ENCODE measurements at regions not wholly inside any gene's neighbourhood (a gene's known extent, or its start where the extent isn't known, plus 50 kb on each side); places are given as distances from the start of the nearest gene placed in this dataset.

DNA sequence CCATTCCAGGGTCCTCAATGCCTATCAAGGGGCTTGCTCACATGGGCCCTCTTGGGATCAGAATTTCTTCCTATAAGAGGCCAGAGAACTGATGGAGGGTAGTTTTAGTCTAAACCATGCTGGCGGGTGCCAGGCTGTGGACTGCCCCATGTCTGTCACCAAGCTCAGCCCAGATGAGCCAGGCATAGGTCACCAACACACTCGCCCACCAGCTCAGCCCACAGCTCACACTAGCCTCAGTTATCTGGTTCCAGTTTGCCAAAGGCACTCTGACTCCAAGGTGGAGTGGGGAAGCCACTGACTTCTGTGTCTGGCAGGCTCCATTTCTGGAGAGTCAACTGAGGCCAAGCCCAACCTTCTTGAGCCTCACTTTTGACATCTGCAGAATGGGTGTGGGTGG lies 50.7 kb upstream of the INSYN1 start:
- DNase-seq (ENCODE audit: low read depth, low spot score): no peak
- H3K27ac ChIP-seq: no peak overlapping the region

DNA sequence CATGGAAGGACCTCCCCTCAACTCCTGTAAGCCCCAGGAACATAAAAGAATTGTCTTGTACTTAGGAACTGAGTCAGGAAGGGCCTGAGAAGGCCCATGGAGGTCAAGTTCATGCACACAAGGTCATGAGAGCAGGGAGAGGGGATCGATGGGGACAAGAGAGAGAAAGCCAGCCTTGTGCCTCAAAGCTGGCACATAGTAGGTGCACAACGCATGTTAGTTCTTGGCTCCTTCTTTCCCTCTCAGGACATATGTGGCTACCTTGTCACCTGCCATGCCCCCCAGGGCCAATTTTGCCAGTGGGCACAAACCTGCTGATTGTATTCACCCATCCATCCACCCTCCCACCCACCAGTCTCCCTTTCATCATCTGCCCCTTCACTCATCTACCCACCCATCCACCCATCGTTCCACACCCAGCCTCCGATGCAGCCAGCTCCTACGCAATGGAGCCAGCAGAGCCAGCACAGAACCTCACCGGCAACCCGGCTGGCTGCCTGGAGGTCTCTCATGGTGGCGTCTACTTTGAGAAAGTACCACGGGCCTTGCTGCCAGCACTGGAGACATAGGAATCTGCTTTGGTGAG lies 52.4 kb upstream of the INSYN1 start:
- H3K27ac ChIP-seq: no peak overlapping the region
- DNase-seq (ENCODE audit: low read depth, low spot score): no peak

- no peak overlapping the region for H3K27ac ChIP-seq
- no peak for DNase-seq (ENCODE audit: low read depth, low spot score)
These were observed 53.7 kb upstream of the INSYN1 start for GRCh38 chr15:73806698-73807483.

DNA sequence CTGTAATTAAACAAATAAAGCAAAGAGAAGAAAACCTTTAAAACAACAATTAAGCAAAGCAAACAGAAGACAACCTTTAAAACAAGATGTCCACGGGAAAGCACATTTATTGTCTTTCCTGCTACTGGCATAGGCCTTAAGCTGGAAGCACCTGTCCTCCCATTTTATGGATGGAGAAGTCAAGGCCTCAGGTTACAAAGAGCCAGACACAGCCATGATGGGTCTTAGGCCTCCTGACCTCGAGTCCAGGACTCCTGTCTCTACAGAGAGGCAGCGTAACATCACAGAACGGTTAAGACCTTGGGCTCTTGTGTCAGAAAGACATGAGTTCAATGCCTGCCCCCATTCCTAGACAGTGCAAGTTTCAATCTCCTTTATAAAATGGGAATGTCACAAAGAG lies 54.7 kb upstream of the INSYN1 start:
- no peak for DNase-seq (ENCODE audit: low read depth, low spot score)
- H3K27ac ChIP-seq: no peak overlapping the region

GRCh38 chr15:73809728-73810501 lies 56.8 kb upstream of the INSYN1 start:
- peak overlapping the region; percentile 41 for H3K27ac ChIP-seq
- no peak for DNase-seq (ENCODE audit: low read depth, low spot score)

GRCh38 chr15:73812806-73813465 lies 59.8 kb upstream of the INSYN1 start:
- DNase-seq (ENCODE audit: low read depth, low spot score): no peak
- H3K27ac ChIP-seq: no peak overlapping the region

DNA sequence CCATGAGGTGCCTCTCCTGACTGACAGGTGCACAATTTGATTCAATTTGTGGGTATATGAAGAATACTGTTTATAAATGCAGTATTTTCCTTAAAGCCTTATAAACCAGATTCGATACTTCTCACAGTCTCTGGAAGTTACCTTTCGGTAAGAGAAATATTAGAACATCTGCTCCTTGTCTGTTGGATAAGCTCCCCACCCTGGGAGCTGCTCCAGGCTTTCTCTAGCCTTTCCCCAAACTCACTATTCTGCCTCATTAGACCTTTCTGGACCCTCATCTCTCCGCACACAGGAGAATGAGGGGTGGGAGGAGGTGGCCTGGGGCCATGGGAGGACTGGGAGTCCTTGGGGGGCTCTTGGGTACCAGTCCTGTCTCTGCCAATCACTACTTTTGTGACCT lies 59.8 kb upstream of the TBC1D21 start:
- H3K27ac ChIP-seq: no peak overlapping the region
- no peak for DNase-seq (ENCODE audit: low read depth, low spot score)

GRCh38 chr15:73818308-73818985 lies 54.9 kb upstream of the TBC1D21 start:
- H3K27ac ChIP-seq: no peak overlapping the region
- no peak for DNase-seq (ENCODE audit: low read depth, low spot score)

DNA sequence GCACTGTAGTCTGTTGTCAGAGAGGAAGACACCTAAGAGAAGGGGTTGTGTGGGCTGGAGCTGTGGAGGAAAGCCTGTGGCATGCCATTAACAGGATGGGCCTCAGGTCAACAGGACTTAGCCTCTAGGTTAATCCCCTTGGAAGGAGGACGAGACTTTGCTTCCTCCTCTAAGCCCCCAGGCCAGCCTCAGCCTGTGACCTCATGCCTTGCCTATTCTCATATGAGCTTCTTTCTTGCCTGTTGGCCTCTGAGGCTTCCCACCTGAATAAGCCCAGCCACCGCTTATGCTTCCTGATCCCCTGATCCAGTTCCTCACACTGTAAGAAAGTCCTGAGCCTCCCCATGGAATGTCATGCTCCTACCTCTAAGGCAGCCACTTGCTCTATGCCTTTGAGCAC lies 52.2 kb upstream of the TBC1D21 start:
- H3K27ac ChIP-seq: no peak overlapping the region

DNA sequence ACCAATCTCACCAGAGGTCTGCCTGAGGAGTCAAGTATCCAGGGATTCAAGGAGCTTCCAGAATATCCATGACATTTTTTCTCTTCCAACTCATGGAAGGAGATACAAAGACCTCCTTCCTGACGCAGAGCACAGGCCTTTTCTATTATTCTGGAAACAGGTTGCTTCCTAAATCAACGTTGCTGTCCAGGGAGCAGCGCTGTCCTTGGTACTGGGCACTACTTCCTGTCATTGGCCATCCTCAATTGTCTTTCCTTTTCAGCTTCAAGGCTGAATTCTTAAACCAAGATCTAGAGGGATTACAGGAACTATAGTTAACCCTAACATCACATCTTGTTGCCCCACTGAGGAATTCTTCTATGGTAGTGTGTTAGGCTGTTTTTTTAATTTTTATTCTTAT lies 50.4 kb upstream of the TBC1D21 start:
- H3K27ac ChIP-seq: no peak overlapping the region
- DNase-seq (ENCODE audit: low read depth, low spot score): no peak

More for the DNA sequence above, 52.2 kb upstream of the TBC1D21 start:
- no peak for DNase-seq (ENCODE audit: low read depth, low spot score)

Data from epithelial cell of prostate (primary cell).